OCI-LY7 (cell line): ENCODE measurements at regions not wholly inside any gene's neighbourhood (a gene's known extent, or its start where the extent isn't known, plus 50 kb on each side); places are given as distances from the start of the nearest gene placed in this dataset.

Experiments
- EZH2phosphoT487 ChIP-seq: fragments of 200-600 bp; sonication (generic); IDR thresholded peaks from 2 replicates; pipeline ENCODE4 v1.6.1; 2018; ENCODE audit warnings: low read depth, borderline replicate concordance, mild to moderate bottlenecking, mixed run types, antibody characterized with exemption, low read length, moderate library complexity, mixed read lengths
- TF ChIP-seq, protein P1 (sequence below): fragments of 200-600 bp; sonication (generic); conservative IDR thresholded peaks from 2 replicates; pipeline ENCODE4 v1.5.1; 2014; ENCODE audit warnings: mild to moderate bottlenecking, antibody characterized with exemption, low read length, moderate library complexity, mixed read lengths

GRCh38 chr2:138906549-138906948 lies 126.4 kb upstream of the NXPH2 start:
- TF ChIP-seq, protein P1, sequence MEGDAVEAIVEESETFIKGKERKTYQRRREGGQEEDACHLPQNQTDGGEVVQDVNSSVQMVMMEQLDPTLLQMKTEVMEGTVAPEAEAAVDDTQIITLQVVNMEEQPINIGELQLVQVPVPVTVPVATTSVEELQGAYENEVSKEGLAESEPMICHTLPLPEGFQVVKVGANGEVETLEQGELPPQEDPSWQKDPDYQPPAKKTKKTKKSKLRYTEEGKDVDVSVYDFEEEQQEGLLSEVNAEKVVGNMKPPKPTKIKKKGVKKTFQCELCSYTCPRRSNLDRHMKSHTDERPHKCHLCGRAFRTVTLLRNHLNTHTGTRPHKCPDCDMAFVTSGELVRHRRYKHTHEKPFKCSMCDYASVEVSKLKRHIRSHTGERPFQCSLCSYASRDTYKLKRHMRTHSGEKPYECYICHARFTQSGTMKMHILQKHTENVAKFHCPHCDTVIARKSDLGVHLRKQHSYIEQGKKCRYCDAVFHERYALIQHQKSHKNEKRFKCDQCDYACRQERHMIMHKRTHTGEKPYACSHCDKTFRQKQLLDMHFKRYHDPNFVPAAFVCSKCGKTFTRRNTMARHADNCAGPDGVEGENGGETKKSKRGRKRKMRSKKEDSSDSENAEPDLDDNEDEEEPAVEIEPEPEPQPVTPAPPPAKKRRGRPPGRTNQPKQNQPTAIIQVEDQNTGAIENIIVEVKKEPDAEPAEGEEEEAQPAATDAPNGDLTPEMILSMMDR: no peak
- no peak for TF ChIP-seq EZH2phosphoT487
